ENCODE measurements at regions not wholly inside any gene's neighbourhood (a gene's known extent, or its start where the extent isn't known, plus 50 kb on each side); places are given as distances from the start of the nearest gene placed in this dataset.

- ChIA-PET CTCF (interaction anchor here (1.4 to 2.8 kb wide), 2 partner anchors 9 to 10 kb away, joined by 4 to 8 read pairs; no protein-coding TSS in a partner anchor), POLR2A (no interaction called here), RAD21 (ENCODE audit: unreplicated experiment) (no interaction called here), SMC1A (ENCODE audit: uncharacterized antibody, unreplicated experiment) (interaction anchor here (0.6 kb wide), 1 partner anchor 610 kb away, joined by 4 read pairs; no protein-coding TSS in a partner anchor)
- intact Hi-C loops (cut with micrococcal nuclease; ENCODE audit: unreplicated experiment) = no loop called here
- Histone ChIP-seq H3K4me2 (ENCODE audit: control insufficient read depth, insufficient read depth) (no peak overlapping the region), H3K9ac (ENCODE audit: control insufficient read depth, insufficient read depth, low read length) (no peak overlapping the region), H3K36me3 (ENCODE audit: control insufficient read depth in 2 of 2, insufficient read depth in 2 of 2, low read length in 1 of 2) (no peaks in the 10 kb centered on the region), H3K4me3 (no peak overlapping the region), H3K27ac (ENCODE audit: control insufficient read depth, insufficient read depth) (no peak overlapping the region), H3K79me2 (ENCODE audit: control insufficient read depth, insufficient read depth, low read length) (no peaks in the 10 kb centered on the region), H2AFZ (ENCODE audit: control insufficient read depth, low read depth, low read length) (no peak overlapping the region), H3K9me3 (replicated peaks; ENCODE audit: control insufficient read depth, insufficient read depth, low read length) (peaks cover 2% of the 10 kb centered on the region), H3K4me1 (ENCODE audit: control insufficient read depth, insufficient read depth, low read length) (no peaks in the 10 kb centered on the region), H4K20me1 (ENCODE audit: control insufficient read depth, insufficient read depth) (no peaks in the 10 kb centered on the region), H3K27me3 (replicated peaks in 1 of 2; ENCODE audit: control insufficient read depth in 2 of 2, insufficient read depth in 2 of 2, low read length in 1 of 2) (no peaks in the 10 kb centered on the region)
- no peak for TF ChIP-seq EP300 (IDR thresholded peaks at IDR 0.05; ENCODE audit: borderline replicate concordance in 1 of 2, control insufficient read depth in 1 of 2, low read depth in 2 of 2, low read length in 2 of 2)
- TF ChIP-seq CBX5 (IDR thresholded peaks at IDR 0.05; ENCODE audit: low read depth) = peak; percentile 76; the same call in 1 of the 2 replicates
- no TSS peak for BruUV-seq (replicated peaks)
- DNase-seq (ENCODE audit: low read depth, low spot score) = no peak
- FAIRE-seq = no peak
- in situ Hi-C loops (cut with MboI) = loop anchor here (25.0 kb wide), 1 partner anchor 1231 kb away; no protein-coding TSS in a partner anchor
- WGBS (ENCODE audit: insufficient coverage, insufficient replicate concordance, low lambda C conversion rate, missing lambda C conversion rate) = 93% methylated on average over 3 of the region's 3 CpGs
- ATAC-seq = no peak
Observed at GRCh38 chr3:104281713-104282112, 1085.0 kb upstream of the ALCAM start.

- Histone ChIP-seq H3K4me1 (ENCODE audit: control insufficient read depth, insufficient read depth, low read length) (no peaks in the 10 kb centered on the region), H4K20me1 (ENCODE audit: control insufficient read depth, insufficient read depth) (no peaks in the 10 kb centered on the region), H3K9me3 (replicated peaks; ENCODE audit: control insufficient read depth, insufficient read depth, low read length) (no peaks in the 10 kb centered on the region; the same call in 1 of the 3 replicates), H3K27ac (ENCODE audit: control insufficient read depth, insufficient read depth) (no peak overlapping the region), H3K4me3 (no peak overlapping the region), H3K79me2 (ENCODE audit: control insufficient read depth, insufficient read depth, low read length) (no peaks in the 10 kb centered on the region), H3K4me2 (ENCODE audit: control insufficient read depth, insufficient read depth) (no peak overlapping the region), H3K9ac (ENCODE audit: control insufficient read depth, insufficient read depth, low read length) (no peak overlapping the region), H3K36me3 (ENCODE audit: control insufficient read depth in 2 of 2, insufficient read depth in 2 of 2, low read length in 1 of 2) (no peaks in the 10 kb centered on the region), H2AFZ (ENCODE audit: control insufficient read depth, low read depth, low read length) (no peak overlapping the region), H3K27me3 (replicated peaks in 1 of 2; ENCODE audit: control insufficient read depth in 2 of 2, insufficient read depth in 2 of 2, low read length in 1 of 2) (no peaks in the 10 kb centered on the region)
- ChIA-PET SMC1A (ENCODE audit: uncharacterized antibody, unreplicated experiment) (no interaction called here), POLR2A (no interaction called here), CTCF (no interaction called here), RAD21 (ENCODE audit: unreplicated experiment) (no interaction called here)
- ATAC-seq (no peak), FAIRE-seq (no peak), DNase-seq (ENCODE audit: low read depth, low spot score) (no peak)
- TF ChIP-seq SUZ12 (IDR thresholded peaks at IDR 0.05; ENCODE audit: unreplicated experiment) (no peak), KLF5 (IDR thresholded peaks at IDR 0.05; ENCODE audit: partially characterized antibody) (no peak), MAX (IDR thresholded peaks at IDR 0.05; ENCODE audit: low read depth, low read length) (no peak), FOXK2 (IDR thresholded peaks at IDR 0.05) (no peak), YY1 (IDR thresholded peaks at IDR 0.05; ENCODE audit: low read depth, low read length) (no peak)
- BruUV-seq (replicated peaks) = no TSS peak
- in situ Hi-C loops (cut with MboI) (loop anchor here (25.0 kb wide), 1 partner anchor 1226 kb away; no protein-coding TSS in a partner anchor), intact Hi-C loops (cut with micrococcal nuclease; ENCODE audit: unreplicated experiment) (no loop called here)
- WGBS (ENCODE audit: insufficient coverage, insufficient replicate concordance, low lambda C conversion rate, missing lambda C conversion rate) = 85% methylated on average over 5 of the region's 5 CpGs
Observed at GRCh38 chr3:104286645-104287044, 1080.1 kb upstream of the ALCAM start.
